NOMO-1 treated with dmso at 0.1 percent for 144 hours (cell line): ENCODE measurements at regions not wholly inside any gene's neighbourhood (a gene's known extent, or its start where the extent isn't known, plus 50 kb on each side); places are given as distances from the start of the nearest gene placed in this dataset.

ENCODE experiments used
- DNase-seq: peaks from one replicate; lab custom pipeline; 2025; ENCODE audit not compliant: unreplicated experiment; lab: John Stamatoyannopoulos, UW

GRCh38 chr6:23455754-23456153, 670.3 kb upstream of the NRSN1 start:
- no peak for DNase-seq

- no peak for DNase-seq
These were observed 669.6 kb upstream of the NRSN1 start for GRCh38 chr6:23456396-23456795.

GRCh38 chr6:23457321-23457720, 668.7 kb upstream of the NRSN1 start:
- no peak for DNase-seq

GRCh38 chr6:23465912-23466311, 660.1 kb upstream of the NRSN1 start:
- DNase-seq = no peak

- no peak for DNase-seq
These were observed 648.4 kb upstream of the NRSN1 start for GRCh38 chr6:23477586-23477985.

- DNase-seq = no peak
These were observed 647.7 kb upstream of the NRSN1 start for GRCh38 chr6:23478312-23478711.

GRCh38 chr6:23483896-23484295, 642.1 kb upstream of the NRSN1 start:
- DNase-seq = no peak

- DNase-seq = no peak
These were observed 631.6 kb upstream of the NRSN1 start for GRCh38 chr6:23494367-23494766.

GRCh38 chr6:23498013-23498412, 628.0 kb upstream of the NRSN1 start:
- no peak for DNase-seq

GRCh38 chr6:23499549-23499948, 626.5 kb upstream of the NRSN1 start:
- DNase-seq = no peak

GRCh38 chr6:23503173-23503572, 622.8 kb upstream of the NRSN1 start:
- DNase-seq = no peak

- DNase-seq = no peak
These were observed 621.0 kb upstream of the NRSN1 start for GRCh38 chr6:23505026-23505425.

- DNase-seq = no peak
These were observed 615.1 kb upstream of the NRSN1 start for GRCh38 chr6:23510778-23511510.

- no peak for DNase-seq
These were observed 614.2 kb upstream of the NRSN1 start for GRCh38 chr6:23511817-23512216.

GRCh38 chr6:23518294-23518693, 607.7 kb upstream of the NRSN1 start:
- no peak for DNase-seq

- no peak for DNase-seq
These were observed 603.0 kb upstream of the NRSN1 start for GRCh38 chr6:23522792-23523547.

GRCh38 chr6:23523771-23524170, 602.2 kb upstream of the NRSN1 start:
- no peak for DNase-seq

- DNase-seq = no peak
These were observed 601.5 kb upstream of the NRSN1 start for GRCh38 chr6:23524548-23524947.

- DNase-seq = no peak
These were observed 599.5 kb upstream of the NRSN1 start for GRCh38 chr6:23526526-23526925.

GRCh38 chr6:23529902-23530301, 596.1 kb upstream of the NRSN1 start:
- no peak for DNase-seq

- no peak for DNase-seq
These were observed 594.3 kb upstream of the NRSN1 start for GRCh38 chr6:23531666-23532065.

GRCh38 chr6:23532227-23532626, 593.8 kb upstream of the NRSN1 start:
- DNase-seq = no peak

- no peak for DNase-seq
These were observed 592.7 kb upstream of the NRSN1 start for GRCh38 chr6:23533311-23533710.
